ENCODE measurements at regions not wholly inside any gene's neighbourhood (a gene's known extent, or its start where the extent isn't known, plus 50 kb on each side); places are given as distances from the start of the nearest gene placed in this dataset.

GRCh38 chr4:147059064-147059731 is 113.5 kb upstream of the TTC29 start:
- Mint-ChIP-seq H3K4me1 (peaks cover 24% of the 10 kb centered on the region), H3K36me3 (no peaks in the 10 kb centered on the region), H3K27me3 (ENCODE audit: low read depth) (no peaks in the 10 kb centered on the region), H3K4me3 (no peak overlapping the region), H3K9me3 (no peaks in the 10 kb centered on the region), H3K27ac (no peak overlapping the region)
- TF ChIP-seq MYBL2 (CRISPR knock-in tag; IDR thresholded peaks at IDR 0.05): no peak
- TF ChIP-seq ZNF219 (CRISPR knock-in tag; IDR thresholded peaks at IDR 0.05; ENCODE audit: borderline replicate concordance): no peak
- TF ChIP-seq IRF1 (CRISPR knock-in tag; IDR thresholded peaks at IDR 0.05): no peak
- TF ChIP-seq ELF4 (CRISPR knock-in tag; IDR thresholded peaks at IDR 0.05; ENCODE audit: low read depth): no peak
- TF ChIP-seq ZBTB43 (CRISPR knock-in tag; IDR thresholded peaks at IDR 0.05): no peak
- TF ChIP-seq ZNF396 (CRISPR knock-in tag; IDR thresholded peaks at IDR 0.05; ENCODE audit: borderline replicate concordance): no peak
- DNase-seq (ENCODE audit: low spot score): no peak
- no peak for ATAC-seq
- POLR2A ChIA-PET: no interaction called here
- CTCF ChIA-PET: no interaction called here

- Mint-ChIP-seq H3K36me3 (no peaks in the 10 kb centered on the region), H3K9me3 (no peaks in the 10 kb centered on the region), H3K4me1 (peaks cover 24% of the 10 kb centered on the region), H3K27me3 (ENCODE audit: low read depth) (no peaks in the 10 kb centered on the region), H3K27ac (no peak overlapping the region), H3K4me3 (no peak overlapping the region)
- no peak for DNase-seq (ENCODE audit: low spot score)
- ChIA-PET CTCF (interaction anchor here (1.4 to 2.6 kb wide), 3 partner anchors 31 to 41 kb away, joined by 4 to 11 read pairs (median 5); no protein-coding TSS in a partner anchor), POLR2A (interaction anchor here (0.5 kb wide), 1 partner anchor 13 kb away, joined by 3 read pairs; no protein-coding TSS in a partner anchor)
- TF ChIP-seq TEAD4 (CRISPR knock-in tag; IDR thresholded peaks at IDR 0.05): no peak
- no peak for TF ChIP-seq ZNF671 (CRISPR knock-in tag; IDR thresholded peaks at IDR 0.05)
- no peak for TF ChIP-seq NFATC4 (CRISPR knock-in tag; IDR thresholded peaks at IDR 0.05)
- no peak for TF ChIP-seq ATF2 (CRISPR knock-in tag; IDR thresholded peaks at IDR 0.05; ENCODE audit: borderline replicate concordance, low read depth)
- no peak for TF ChIP-seq ZNF423 (CRISPR knock-in tag; IDR thresholded peaks at IDR 0.05)
- no peak for TF ChIP-seq JAZF1 (CRISPR knock-in tag; IDR thresholded peaks at IDR 0.05)
- TF ChIP-seq MLX (CRISPR knock-in tag; IDR thresholded peaks at IDR 0.05): no peak
- no peak for TF ChIP-seq CTCF (IDR thresholded peaks at IDR 0.05)
- TF ChIP-seq ZSCAN18 (CRISPR knock-in tag; IDR thresholded peaks at IDR 0.05): no peak
- no peak for TF ChIP-seq TCF7 (CRISPR knock-in tag; IDR thresholded peaks at IDR 0.05; ENCODE audit: low read depth)
- no peak for ATAC-seq
These were observed 114.7 kb upstream of the TTC29 start for GRCh38 chr4:147060151-147060931.

Data from WTC11 (cell line).